ENCODE measurements at regions not wholly inside any gene's neighbourhood (a gene's known extent, or its start where the extent isn't known, plus 50 kb on each side); places are given as distances from the start of the nearest gene placed in this dataset.
"Not testable (repeated sequence)": the region's sequence is repeated elsewhere in the genome, so short reads cannot be mapped to it uniquely, and the experiment has no call there.

DNA sequence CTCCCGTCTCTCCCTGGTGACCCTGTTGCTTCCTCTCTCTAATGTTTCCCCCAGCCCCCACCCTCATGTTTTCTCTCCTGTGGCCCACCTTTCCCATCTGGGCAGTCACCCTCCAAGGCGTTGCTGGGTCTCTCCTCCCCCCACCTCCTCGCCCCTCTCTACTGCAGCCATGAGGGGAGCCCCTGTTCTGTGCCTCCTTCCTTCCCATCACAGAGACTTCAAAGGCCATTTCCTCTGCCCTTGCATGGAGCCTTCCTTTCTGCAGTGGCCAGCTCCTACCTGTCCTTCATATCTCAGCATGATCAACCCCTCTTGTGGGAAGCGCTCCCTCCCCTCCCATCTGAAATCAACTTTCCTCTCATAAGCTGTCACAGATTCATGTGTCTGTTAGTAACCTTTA, 194.0 kb upstream of the PRSS58 start:
- in situ Hi-C loops (cut with HindIII; ENCODE audit: low pct_unique_long_range_greater_than_20kb, low sequenced_read_pairs), result no loop called here
- no peak for DNase-seq (ENCODE audit: low read depth in 1 of 2, low spot score in 1 of 2)
- TF ChIP-seq JUND (IDR thresholded peaks at IDR 0.05; ENCODE audit: low read depth), result no peak

DNA sequence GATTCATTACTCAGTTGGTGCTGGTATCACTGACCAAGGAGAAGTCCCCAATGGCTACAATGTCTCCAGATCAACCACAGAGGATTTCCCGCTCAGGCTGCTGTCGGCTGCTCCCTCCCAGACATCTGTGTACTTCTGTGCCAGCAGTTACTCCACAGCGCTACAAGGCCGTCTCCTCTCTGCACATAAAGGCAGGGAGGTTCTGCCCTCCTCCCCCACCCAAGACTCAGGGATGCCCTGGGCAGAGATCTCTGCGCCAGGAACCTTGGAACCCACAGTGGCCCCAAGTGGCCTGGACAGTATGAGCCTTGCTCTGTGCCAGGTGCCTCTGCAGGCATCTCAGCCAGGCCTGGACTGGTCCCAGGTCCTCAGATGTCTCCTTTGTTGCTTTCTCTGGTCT, 193.4 kb upstream of the PRSS58 start:
- in situ Hi-C loops (cut with HindIII; ENCODE audit: low pct_unique_long_range_greater_than_20kb, low sequenced_read_pairs), result no loop called here
- no peak for DNase-seq (ENCODE audit: low read depth in 1 of 2, low spot score in 1 of 2)
- TF ChIP-seq JUND (IDR thresholded peaks at IDR 0.05; ENCODE audit: low read depth), result no peak

DNA sequence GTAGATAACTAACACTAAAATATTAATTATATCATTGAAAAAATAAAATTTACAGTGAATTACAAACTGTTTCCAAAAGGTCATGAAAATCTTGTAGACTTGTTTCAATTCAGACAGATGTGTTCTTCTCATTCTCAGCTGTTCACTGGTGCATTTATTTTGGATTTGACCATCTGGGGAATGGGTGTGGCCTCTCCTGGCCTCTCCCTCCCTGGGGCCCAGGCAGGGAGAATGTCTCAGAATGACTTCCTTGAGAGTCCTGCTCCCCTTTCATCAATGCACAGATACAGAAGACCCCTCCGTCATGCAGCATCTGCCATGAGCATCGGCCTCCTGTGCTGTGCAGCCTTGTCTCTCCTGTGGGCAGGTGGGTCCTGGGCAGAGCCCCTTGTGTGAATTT, 192.8 kb upstream of the PRSS58 start:
- DNase-seq (ENCODE audit: low read depth in 1 of 2, low spot score in 1 of 2), result no peak
- TF ChIP-seq JUND (IDR thresholded peaks at IDR 0.05; ENCODE audit: low read depth), result no peak
- in situ Hi-C loops (cut with HindIII; ENCODE audit: low pct_unique_long_range_greater_than_20kb, low sequenced_read_pairs), result no loop called here

DNA sequence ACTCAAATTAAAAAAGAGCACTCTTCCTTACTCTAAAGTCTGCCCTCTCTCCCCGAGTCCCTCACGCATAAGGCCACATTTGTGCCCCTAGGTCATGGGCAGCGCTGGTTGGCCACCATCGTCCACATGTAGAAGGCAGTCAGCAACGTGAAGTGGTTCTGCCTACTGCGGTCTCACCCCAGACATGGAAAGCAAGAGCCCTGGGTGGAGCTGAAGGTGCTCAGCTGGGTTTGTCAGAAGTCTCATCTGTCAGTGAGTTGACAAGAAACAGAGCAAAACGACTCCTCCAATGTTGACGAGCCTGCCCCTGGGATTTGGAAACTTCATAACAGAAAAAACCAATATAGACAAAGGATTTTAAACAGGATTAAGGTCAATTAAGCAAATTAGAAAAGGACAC, 192.3 kb upstream of the PRSS58 start:
- DNase-seq (ENCODE audit: low read depth in 1 of 2, low spot score in 1 of 2), result no peak
- in situ Hi-C loops (cut with HindIII; ENCODE audit: low pct_unique_long_range_greater_than_20kb, low sequenced_read_pairs), result no loop called here
- TF ChIP-seq JUND (IDR thresholded peaks at IDR 0.05; ENCODE audit: low read depth), result no peak

DNA sequence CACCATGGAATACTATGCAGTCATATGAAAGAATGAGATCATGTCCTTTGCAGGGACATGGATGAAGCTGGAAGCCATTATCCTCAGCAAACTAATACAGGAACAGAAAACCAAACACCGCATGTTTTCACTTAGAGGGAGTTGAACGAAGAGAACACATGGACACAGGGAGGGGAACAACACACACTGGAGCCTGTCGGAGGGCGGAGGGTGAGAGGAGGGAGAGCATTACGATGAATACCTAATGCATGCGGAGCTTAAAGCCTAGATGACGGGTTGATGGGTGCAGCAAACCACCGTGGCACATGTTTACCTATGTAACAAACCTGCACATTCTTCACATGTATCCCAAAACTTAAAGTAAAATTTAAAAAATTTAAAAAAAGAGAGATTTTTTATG, 191.0 kb upstream of the PRSS58 start:
- in situ Hi-C loops (cut with HindIII; ENCODE audit: low pct_unique_long_range_greater_than_20kb, low sequenced_read_pairs); DNase-seq (ENCODE audit: low read depth in 1 of 2, low spot score in 1 of 2): not testable (repeated sequence)

DNA sequence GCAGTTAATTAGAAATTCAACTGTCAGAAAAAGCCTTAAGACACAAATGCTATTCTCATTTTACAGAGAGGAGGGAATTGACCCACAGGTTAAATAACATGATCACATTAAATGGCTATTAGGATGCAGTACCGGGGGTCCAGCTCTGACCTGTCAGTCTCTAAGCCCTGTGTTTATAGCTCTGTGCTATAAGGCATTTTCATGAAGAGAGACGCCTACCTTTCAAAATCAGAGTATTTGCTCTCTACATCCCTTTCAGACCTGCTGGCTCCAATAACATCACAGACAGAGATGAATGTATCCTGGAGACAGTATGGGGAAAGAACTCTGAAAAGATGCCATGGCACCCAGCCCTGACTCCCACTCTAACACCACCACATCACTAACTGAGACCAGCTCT, 189.9 kb upstream of the PRSS58 start:
- in situ Hi-C loops (cut with HindIII; ENCODE audit: low pct_unique_long_range_greater_than_20kb, low sequenced_read_pairs), result no loop called here
- DNase-seq (ENCODE audit: low read depth in 1 of 2, low spot score in 1 of 2), result no peak
- no peak for TF ChIP-seq JUND (IDR thresholded peaks at IDR 0.05; ENCODE audit: low read depth)

DNA sequence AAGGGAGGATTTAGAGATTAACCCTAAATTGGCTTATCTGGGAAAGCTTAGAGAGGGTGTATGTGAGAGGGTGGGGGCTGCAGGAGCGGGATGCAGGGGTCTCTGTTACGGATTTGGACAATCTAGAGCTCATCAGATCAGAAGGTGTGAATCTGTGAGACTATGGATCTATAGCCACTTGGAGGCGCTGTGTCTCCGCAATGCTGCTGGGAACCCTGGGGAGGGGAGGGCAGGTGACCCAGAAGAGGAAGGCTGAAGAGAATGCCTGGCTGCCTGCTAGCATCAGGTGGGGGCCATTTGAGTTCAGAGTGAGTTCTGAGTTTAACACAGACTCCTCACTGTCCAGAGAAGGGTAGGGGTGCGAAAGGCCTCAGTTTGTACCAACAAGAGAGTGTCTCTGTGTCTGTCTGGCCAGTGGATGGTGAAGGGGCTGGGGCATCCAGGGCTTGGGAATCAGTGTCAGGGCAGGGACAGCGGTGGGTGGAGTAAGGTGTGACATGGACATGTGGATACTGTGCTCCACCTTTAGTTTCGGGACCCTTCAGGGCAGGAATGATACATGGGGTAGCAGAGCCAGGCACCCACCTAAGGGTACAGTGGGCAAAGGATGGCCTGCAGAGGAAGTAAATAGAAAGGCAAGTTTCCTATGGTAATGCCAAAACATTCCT, 187.3 kb upstream of the PRSS58 start:
- peak in 1 of 2 experiments; percentile 35 for DNase-seq (ENCODE audit: low read depth in 1 of 2, low spot score in 1 of 2)
- in situ Hi-C loops (cut with HindIII; ENCODE audit: low pct_unique_long_range_greater_than_20kb, low sequenced_read_pairs), result no loop called here
- TF ChIP-seq JUND (IDR thresholded peaks at IDR 0.05; ENCODE audit: low read depth), result no peak

DNA sequence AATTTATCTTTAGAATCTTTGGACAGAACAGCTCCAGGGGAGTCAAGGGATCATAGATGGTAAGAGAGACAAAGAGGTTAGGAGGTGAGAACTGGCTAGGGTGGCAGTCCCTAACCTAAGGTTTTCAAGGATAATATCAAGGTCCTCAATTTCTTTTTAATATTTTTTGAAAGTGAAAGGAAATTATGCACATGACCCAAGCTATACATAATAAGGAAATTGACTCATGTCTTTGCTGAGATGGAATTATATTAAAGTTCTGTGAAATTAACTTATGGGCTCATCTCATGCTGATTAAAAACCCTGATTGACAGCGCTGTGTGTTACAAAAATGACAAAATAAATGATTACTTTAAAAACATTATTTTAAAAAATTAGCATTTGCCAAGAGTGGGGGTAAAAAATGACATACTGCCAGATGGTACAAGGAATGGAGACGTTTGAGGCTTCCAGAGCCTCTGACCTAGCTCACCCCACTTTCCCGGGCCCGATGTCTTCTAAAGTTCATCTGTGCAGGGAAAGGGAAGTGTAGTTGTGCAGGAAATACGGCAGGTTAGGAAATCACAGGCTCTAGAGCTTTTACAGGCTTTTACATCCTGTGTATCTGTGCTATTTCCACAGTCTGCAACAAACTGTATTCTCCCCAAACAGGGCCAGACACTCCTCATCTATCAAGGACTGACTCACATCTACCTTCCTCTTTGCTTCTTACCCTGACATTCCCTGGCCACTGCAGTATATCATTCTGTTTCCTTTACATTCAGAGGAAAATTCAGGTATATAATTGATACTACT, 185.6 kb upstream of the PRSS58 start:
- in situ Hi-C loops (cut with HindIII; ENCODE audit: low pct_unique_long_range_greater_than_20kb, low sequenced_read_pairs), result no loop called here
- TF ChIP-seq JUND (IDR thresholded peaks at IDR 0.05; ENCODE audit: low read depth), result no peak

DNA sequence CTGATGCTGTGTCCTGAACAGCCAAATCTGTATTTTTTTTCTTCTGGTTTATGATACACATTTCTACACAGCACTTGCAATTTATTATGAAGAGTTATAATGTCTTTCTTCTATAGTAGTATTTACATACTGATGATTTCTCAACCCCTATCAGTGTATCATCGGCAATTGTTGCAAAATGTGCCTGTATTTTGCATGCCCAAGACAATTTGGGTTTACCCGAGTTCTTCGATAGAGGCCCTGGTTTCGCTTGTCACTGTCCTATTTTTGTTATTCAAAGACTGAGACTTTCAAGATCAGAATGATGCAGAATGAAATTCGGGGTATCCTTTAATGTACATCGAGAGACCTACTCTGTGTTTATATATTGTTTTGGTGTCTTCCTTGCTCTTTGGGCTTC, 184.5 kb upstream of the PRSS58 start:
- in situ Hi-C loops (cut with HindIII; ENCODE audit: low pct_unique_long_range_greater_than_20kb, low sequenced_read_pairs), result no loop called here
- TF ChIP-seq JUND (IDR thresholded peaks at IDR 0.05; ENCODE audit: low read depth), result no peak
- DNase-seq (ENCODE audit: low read depth in 1 of 2, low spot score in 1 of 2), result no peak

More for the DNA sequence above, 185.6 kb upstream of the PRSS58 start:
- DNase-seq (ENCODE audit: low read depth in 1 of 2, low spot score in 1 of 2), result no peak

DNA sequence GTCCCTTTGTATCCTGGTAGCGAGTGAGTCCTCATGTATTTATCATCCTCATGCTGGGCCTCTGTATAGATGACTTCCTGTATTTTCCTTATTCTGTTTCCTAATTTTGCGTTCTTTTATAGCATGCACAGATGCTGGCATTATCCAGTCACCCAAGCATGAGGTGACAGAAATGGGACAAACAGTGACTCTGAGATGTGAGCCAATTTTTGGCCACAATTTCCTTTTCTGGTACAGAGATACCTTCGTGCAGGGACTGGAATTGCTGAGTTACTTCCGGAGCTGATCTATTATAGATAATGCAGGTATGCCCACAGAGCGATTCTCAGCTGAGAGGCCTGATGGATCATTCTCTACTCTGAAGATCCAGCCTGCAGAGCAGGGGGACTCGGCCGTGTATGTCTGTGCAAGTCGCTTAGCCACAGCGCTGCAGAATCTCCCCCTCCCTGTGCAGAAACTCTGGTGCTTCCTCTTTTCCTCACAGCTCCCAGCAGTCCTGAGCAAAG, 183.1 kb upstream of the PRSS58 start:
- in situ Hi-C loops (cut with HindIII; ENCODE audit: low pct_unique_long_range_greater_than_20kb, low sequenced_read_pairs), result no loop called here
- TF ChIP-seq JUND (IDR thresholded peaks at IDR 0.05; ENCODE audit: low read depth), result no peak
- no peak for DNase-seq (ENCODE audit: low read depth in 1 of 2, low spot score in 1 of 2)

DNA sequence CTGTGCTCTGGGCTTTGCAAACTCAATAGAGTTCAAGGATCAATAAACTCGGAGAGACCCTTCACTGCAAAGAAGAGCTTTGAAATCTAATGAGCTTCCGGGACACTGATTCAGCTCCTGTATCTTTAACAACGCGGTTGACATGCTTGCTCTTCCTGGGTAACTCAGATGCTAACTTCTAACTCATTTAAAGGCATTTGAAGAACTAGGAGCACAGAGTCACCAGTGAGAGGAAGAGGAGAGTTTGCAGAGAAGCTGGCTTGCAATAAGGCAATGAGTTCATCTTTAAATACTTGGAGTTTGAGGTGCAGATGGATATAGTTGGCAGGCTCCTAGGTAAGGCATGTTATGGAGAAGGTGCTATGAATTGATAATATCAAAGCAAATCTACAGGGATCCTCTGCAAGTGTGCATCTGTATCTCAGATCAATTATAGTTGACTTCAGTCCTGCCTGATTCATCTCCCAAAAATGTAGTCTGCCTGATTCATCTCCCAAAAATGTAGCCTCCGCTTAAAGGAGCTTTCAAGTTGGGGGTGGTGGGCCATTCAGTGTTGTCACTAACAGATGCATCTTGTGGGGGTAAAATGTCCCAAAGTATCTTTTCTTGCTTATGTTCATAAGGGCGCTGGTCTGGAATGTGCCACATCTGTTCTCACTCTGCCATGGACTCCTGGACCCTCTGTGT, 182.5 kb upstream of the PRSS58 start:
- in situ Hi-C loops (cut with HindIII; ENCODE audit: low pct_unique_long_range_greater_than_20kb, low sequenced_read_pairs), result no loop called here
- no peak for TF ChIP-seq JUND (IDR thresholded peaks at IDR 0.05; ENCODE audit: low read depth)
- DNase-seq (ENCODE audit: low read depth in 1 of 2, low spot score in 1 of 2), result no peak

DNA sequence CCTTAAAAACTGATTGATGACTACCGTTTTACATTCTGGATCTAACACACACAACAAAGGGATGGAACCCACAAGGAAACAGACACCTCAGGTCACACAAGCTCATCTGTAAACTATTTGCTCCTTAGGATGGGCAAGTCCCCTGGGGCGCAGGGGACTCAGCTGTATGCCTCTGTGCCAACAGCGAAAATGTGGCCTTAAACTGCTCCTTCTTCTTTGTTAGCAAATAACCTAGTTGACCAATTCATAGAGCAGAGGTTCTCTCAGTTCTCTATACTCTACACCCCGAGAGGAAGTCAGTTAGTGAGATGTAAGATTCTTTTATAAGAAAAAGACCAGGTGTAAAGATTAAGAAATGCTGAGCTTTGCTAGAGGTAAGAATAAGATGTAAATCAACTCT, 181.9 kb upstream of the PRSS58 start:
- in situ Hi-C loops (cut with HindIII; ENCODE audit: low pct_unique_long_range_greater_than_20kb, low sequenced_read_pairs), result no loop called here
- no peak for TF ChIP-seq JUND (IDR thresholded peaks at IDR 0.05; ENCODE audit: low read depth)
- no peak for DNase-seq (ENCODE audit: low read depth in 1 of 2, low spot score in 1 of 2)

DNA sequence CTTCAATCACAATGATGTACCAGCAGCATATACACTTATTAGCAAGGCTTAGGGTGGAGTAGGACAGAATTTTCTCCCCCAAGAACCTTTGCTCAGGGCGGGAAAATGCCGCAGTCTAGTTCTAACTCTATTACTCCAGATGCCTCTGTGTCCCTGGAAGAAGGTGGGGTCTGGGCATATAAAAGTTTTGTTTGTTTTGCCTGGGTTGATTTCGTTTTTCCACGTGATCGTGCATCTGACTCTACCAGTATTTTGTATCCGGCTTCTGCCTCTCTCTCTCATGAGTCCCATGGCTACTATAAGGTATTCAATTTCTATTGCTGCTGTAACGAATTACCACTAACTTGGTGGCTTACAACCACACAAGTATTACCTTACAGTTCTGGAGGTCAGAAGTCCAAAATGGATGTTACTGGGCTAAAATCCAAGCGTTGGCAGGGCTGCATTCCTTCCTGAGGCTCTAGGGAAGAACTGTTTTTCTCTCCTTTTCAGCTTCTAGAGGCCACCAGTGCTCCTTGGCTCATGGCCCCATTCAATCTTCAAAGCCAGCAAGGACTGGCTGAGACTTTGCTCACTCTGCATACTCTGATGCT, 181.2 kb upstream of the PRSS58 start:
- in situ Hi-C loops (cut with HindIII; ENCODE audit: low pct_unique_long_range_greater_than_20kb, low sequenced_read_pairs), result no loop called here
- no peak for TF ChIP-seq JUND (IDR thresholded peaks at IDR 0.05; ENCODE audit: low read depth)
- no peak for DNase-seq (ENCODE audit: low read depth in 1 of 2, low spot score in 1 of 2)

All from T47D (cell line).